ENCODE measurements at regions not wholly inside any gene's neighbourhood (a gene's known extent, or its start where the extent isn't known, plus 50 kb on each side); places are given as distances from the start of the nearest gene placed in this dataset.

- no peak for DNase-seq (ENCODE audit: low read depth)
- Histone ChIP-seq H3K27me3 (ENCODE audit: control insufficient read depth, insufficient read depth, low read length) (peaks cover 53% of the 10 kb centered on the region), H3K4me3 (ENCODE audit: low read depth, low read length) (no peak overlapping the region), H3K36me3 (ENCODE audit: control insufficient read depth, insufficient read depth, low read length) (no peaks in the 10 kb centered on the region)
- TF ChIP-seq CTCF (IDR thresholded peaks at IDR 0.05; ENCODE audit: insufficient read depth, low read length, poor library complexity, severe bottlenecking): no peak
Observed at GRCh38 chr14:101456246-101457175, 104.8 kb upstream of the DIO3 start.

GRCh38 chr14:101457301-101457935, 103.9 kb upstream of the DIO3 start:
- H3K36me3 ChIP-seq (ENCODE audit: control insufficient read depth, insufficient read depth, low read length): no peaks in the 10 kb centered on the region
- TF ChIP-seq CTCF (IDR thresholded peaks at IDR 0.05; ENCODE audit: insufficient read depth, low read length, poor library complexity, severe bottlenecking): no peak
- peaks cover 56% of the 10 kb centered on the region for H3K27me3 ChIP-seq (ENCODE audit: control insufficient read depth, insufficient read depth, low read length)
- no peak overlapping the region for H3K4me3 ChIP-seq (ENCODE audit: low read depth, low read length)
- DNase-seq (ENCODE audit: low read depth): no peak

GRCh38 chr14:101457936-101458740, 103.2 kb upstream of the DIO3 start:
- no peak for DNase-seq (ENCODE audit: low read depth)
- TF ChIP-seq CTCF (IDR thresholded peaks at IDR 0.05; ENCODE audit: insufficient read depth, low read length, poor library complexity, severe bottlenecking): no peak
- peaks cover 56% of the 10 kb centered on the region for H3K27me3 ChIP-seq (ENCODE audit: control insufficient read depth, insufficient read depth, low read length)
- H3K4me3 ChIP-seq (ENCODE audit: low read depth, low read length): no peak overlapping the region
- no peaks in the 10 kb centered on the region for H3K36me3 ChIP-seq (ENCODE audit: control insufficient read depth, insufficient read depth, low read length)

- no peak for TF ChIP-seq CTCF (IDR thresholded peaks at IDR 0.05; ENCODE audit: insufficient read depth, low read length, poor library complexity, severe bottlenecking)
- Histone ChIP-seq H3K4me3 (ENCODE audit: low read depth, low read length) (no peak overlapping the region), H3K27me3 (ENCODE audit: control insufficient read depth, insufficient read depth, low read length) (peaks cover 56% of the 10 kb centered on the region), H3K36me3 (ENCODE audit: control insufficient read depth, insufficient read depth, low read length) (no peaks in the 10 kb centered on the region)
- no peak for DNase-seq (ENCODE audit: low read depth)
Observed at GRCh38 chr14:101458741-101459550, 102.3 kb upstream of the DIO3 start.

- DNase-seq (ENCODE audit: low read depth): no peak
- Histone ChIP-seq H3K4me3 (ENCODE audit: low read depth, low read length) (no peak overlapping the region), H3K27me3 (ENCODE audit: control insufficient read depth, insufficient read depth, low read length) (peaks cover 54% of the 10 kb centered on the region), H3K36me3 (ENCODE audit: control insufficient read depth, insufficient read depth, low read length) (no peaks in the 10 kb centered on the region)
- TF ChIP-seq CTCF (IDR thresholded peaks at IDR 0.05; ENCODE audit: insufficient read depth, low read length, poor library complexity, severe bottlenecking): no peak
Observed at GRCh38 chr14:101459551-101459900, 101.8 kb upstream of the DIO3 start.

Measured in kidney epithelial cell (primary cell).